Keratinocyte (primary cell): ENCODE measurements at regions not wholly inside any gene's neighbourhood (a gene's known extent, or its start where the extent isn't known, plus 50 kb on each side); places are given as distances from the start of the nearest gene placed in this dataset.

Source experiments
- DNase-seq: peaks from one replicate; pipeline ENCODE4 v3.0.0-alpha.2; 2011; ENCODE audit warnings: low read depth, missing footprints, low spot score
- FAIRE-seq: peaks from 2 replicates; lab custom pipeline; 2011; peaks lifted over from hg19 to GRCh38; lab: Jason Lieb, UNC
- H2AFZ ChIP-seq: 2 replicates; pipeline ENCODE4 v1.6.0; 2012; ENCODE audit warnings: low read length, control low read depth, inconsistent platforms; ENCODE audit not compliant: control insufficient read depth
- H3K27ac ChIP-seq: 2 replicates; pipeline ENCODE4 v1.5.1; 2011; ENCODE audit warnings: low read length; ENCODE audit not compliant: control insufficient read depth, insufficient read depth
- H3K27me3 ChIP-seq: 3 replicates; pipeline ENCODE4 v1.6.0; 2011; ENCODE audit warnings: low read length; ENCODE audit not compliant: control insufficient read depth, insufficient read depth; ENCODE audit errors: extremely low read depth
- H3K36me3 ChIP-seq, 2 experiments: 2 replicates in 1 of 2; 3 replicates in 1 of 2; pipeline ENCODE4 v1.5.1; 2011; ENCODE audit warnings: low read length in 2 of 2, mild to moderate bottlenecking in 1 of 2; ENCODE audit not compliant: control insufficient read depth in 2 of 2, insufficient read depth in 2 of 2; ENCODE audit errors: extremely low read depth in 1 of 2
- H3K4me1 ChIP-seq: 3 replicates; pipeline ENCODE4 v1.5.1; 2011; ENCODE audit warnings: low read length; ENCODE audit not compliant: control insufficient read depth, insufficient read depth; ENCODE audit errors: extremely low read depth
- H3K4me2 ChIP-seq: 3 replicates; pipeline ENCODE4 v1.6.0; 2011; ENCODE audit warnings: low read depth, low read length; ENCODE audit not compliant: control insufficient read depth, insufficient read depth; ENCODE audit errors: extremely low read depth
- H3K4me3 ChIP-seq, 3 experiments: fragments of 200-600 bp in 1 of 3; sonication (generic) in 1 of 3; 2 replicates in 2 of 3; 3 replicates in 1 of 3; pipeline ENCODE4 v1.5.1; 2011 to 2016; ENCODE audit warnings: low read length in 3 of 3, mild to moderate bottlenecking in 3 of 3, control low read depth in 2 of 3, inconsistent platforms in 1 of 3, low read depth in 1 of 3, mixed read lengths in 1 of 3, mixed run types in 1 of 3, moderate library complexity in 1 of 3; ENCODE audit not compliant: control insufficient read depth in 2 of 3, insufficient read depth in 2 of 3; ENCODE audit errors: extremely low read depth in 1 of 3
- H3K79me2 ChIP-seq: 2 replicates; pipeline ENCODE4 v1.6.0; 2012; ENCODE audit warnings: low read length; ENCODE audit not compliant: control insufficient read depth, insufficient read depth
- H3K9ac ChIP-seq: 3 replicates; pipeline ENCODE4 v1.6.0; 2011; ENCODE audit warnings: low read length; ENCODE audit not compliant: control insufficient read depth, insufficient read depth; ENCODE audit errors: extremely low read depth
- H3K9me1 ChIP-seq: 3 replicates; pipeline ENCODE4 v1.6.0; 2011; ENCODE audit warnings: low read length; ENCODE audit not compliant: control insufficient read depth, insufficient read depth; ENCODE audit errors: extremely low read depth
- H3K9me3 ChIP-seq: 2 replicates; pipeline ENCODE4 v1.5.1; 2012; ENCODE audit warnings: low read depth, low read length; ENCODE audit not compliant: control insufficient read depth
- H4K20me1 ChIP-seq: 3 replicates; pipeline ENCODE4 v1.6.0; 2011; ENCODE audit warnings: low read length; ENCODE audit not compliant: control insufficient read depth, insufficient read depth; ENCODE audit errors: extremely low read depth
- EZH2 ChIP-seq: IDR thresholded peaks from one replicate; pipeline ENCODE4 v1.6.1; 2012; ENCODE audit warnings: inconsistent platforms, mild to moderate bottlenecking, low read length, moderate library complexity
- dilution Hi-C: fragments of 300-500 bp; cut with MboI; formaldehyde crosslinking; loops from one replicate; pipeline ENCODE4 v1.7.0; 2020; ENCODE audit warnings: low sequenced_read_pairs; ENCODE audit not compliant: extremely low pct_ligation_motif_present
- TF ChIP-seq, protein P1 (sequence below), 3 experiments: IDR thresholded peaks in 1 of 3; conservative IDR thresholded peaks in 1 of 3; optimal IDR thresholded peaks in 1 of 3; 2 replicates in 2 of 3; 3 replicates in 1 of 3; pipeline versions ENCODE3 to v1.5.1; 2011; ENCODE audit warnings: low read length in 3 of 3, mild to moderate bottlenecking in 3 of 3, moderate library complexity in 2 of 3, control low read depth in 1 of 3, inconsistent platforms in 1 of 3; ENCODE audit not compliant: insufficient read depth in 2 of 3; ENCODE audit errors: extremely low read depth in 1 of 3

DNA sequence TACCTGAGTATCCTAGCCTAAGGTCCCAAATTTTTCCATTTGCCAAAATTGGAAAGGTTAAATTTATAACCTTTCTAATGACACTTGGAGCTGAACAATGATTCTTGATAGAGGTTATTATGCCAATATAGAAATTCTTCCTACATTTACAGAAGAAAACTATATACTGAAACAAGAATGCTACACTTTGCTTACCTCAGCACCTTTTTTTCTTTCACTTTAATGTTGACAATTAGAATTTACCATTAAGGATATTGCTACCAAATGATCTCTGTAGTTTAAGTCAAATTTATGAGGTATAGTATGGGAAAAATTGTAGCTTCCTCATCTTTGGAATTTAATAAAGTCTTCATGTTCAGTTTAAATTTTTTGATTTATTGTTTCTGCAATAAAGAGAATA lies 577.0 kb downstream of the NR4A2 start:
- DNase-seq: no peak
- Histone ChIP-seq H2AFZ (no peak overlapping the region), H3K4me3 (no peak overlapping the region), H3K27ac (no peak overlapping the region), H3K9me3 (no peaks in the 10 kb centered on the region), H3K36me3 (no peaks in the 10 kb centered on the region), H3K9me1 (no peaks in the 10 kb centered on the region), H3K9ac (no peak overlapping the region), H4K20me1 (no peaks in the 10 kb centered on the region), H3K4me2 (no peak overlapping the region), H3K4me1 (no peaks in the 10 kb centered on the region), H3K79me2 (no peaks in the 10 kb centered on the region), H3K27me3 (no peaks in the 10 kb centered on the region)
- dilution Hi-C loops: no loop called here
- TF ChIP-seq, protein P1, sequence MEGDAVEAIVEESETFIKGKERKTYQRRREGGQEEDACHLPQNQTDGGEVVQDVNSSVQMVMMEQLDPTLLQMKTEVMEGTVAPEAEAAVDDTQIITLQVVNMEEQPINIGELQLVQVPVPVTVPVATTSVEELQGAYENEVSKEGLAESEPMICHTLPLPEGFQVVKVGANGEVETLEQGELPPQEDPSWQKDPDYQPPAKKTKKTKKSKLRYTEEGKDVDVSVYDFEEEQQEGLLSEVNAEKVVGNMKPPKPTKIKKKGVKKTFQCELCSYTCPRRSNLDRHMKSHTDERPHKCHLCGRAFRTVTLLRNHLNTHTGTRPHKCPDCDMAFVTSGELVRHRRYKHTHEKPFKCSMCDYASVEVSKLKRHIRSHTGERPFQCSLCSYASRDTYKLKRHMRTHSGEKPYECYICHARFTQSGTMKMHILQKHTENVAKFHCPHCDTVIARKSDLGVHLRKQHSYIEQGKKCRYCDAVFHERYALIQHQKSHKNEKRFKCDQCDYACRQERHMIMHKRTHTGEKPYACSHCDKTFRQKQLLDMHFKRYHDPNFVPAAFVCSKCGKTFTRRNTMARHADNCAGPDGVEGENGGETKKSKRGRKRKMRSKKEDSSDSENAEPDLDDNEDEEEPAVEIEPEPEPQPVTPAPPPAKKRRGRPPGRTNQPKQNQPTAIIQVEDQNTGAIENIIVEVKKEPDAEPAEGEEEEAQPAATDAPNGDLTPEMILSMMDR (optimal IDR thresholded peaks at IDR 0.05 in 1 of 3, IDR thresholded peaks at IDR 0.05 in 1 of 3, conservative IDR thresholded peaks at IDR 0.05 in 1 of 3; ENCODE audit: extremely low read depth in 1 of 3, insufficient read depth in 2 of 3, low read length in 3 of 3): no peak
- TF ChIP-seq EZH2: no peak
- no peak for FAIRE-seq

DNA sequence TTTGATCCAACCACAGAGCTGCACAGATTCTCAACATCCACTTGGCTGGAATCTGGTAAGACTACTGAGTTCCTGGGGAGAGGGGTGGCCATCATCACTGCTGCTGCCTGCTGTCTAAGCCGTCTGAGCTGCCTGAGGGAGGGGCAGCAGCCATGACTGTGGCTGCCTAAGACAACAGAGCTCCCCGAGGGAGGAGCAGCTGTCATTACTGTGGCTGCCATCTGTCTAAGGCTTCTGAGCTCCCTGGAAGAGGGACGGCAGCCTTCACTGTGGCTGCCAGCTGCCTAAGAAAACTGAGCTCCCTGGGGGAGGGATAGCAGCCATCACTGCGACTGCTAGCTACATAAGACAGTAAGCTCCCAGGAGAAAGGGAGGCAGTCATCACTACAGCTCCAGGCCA lies 584.4 kb downstream of the NR4A2 start:
- Histone ChIP-seq H3K9me1 (no peaks in the 10 kb centered on the region), H2AFZ (no peak overlapping the region), H3K4me2 (no peak overlapping the region), H3K9ac (no peak overlapping the region), H4K20me1 (no peaks in the 10 kb centered on the region), H3K79me2 (no peaks in the 10 kb centered on the region), H3K27me3 (no peaks in the 10 kb centered on the region), H3K4me1 (no peaks in the 10 kb centered on the region), H3K27ac (no peak overlapping the region), H3K36me3 (no peaks in the 10 kb centered on the region), H3K9me3 (no peaks in the 10 kb centered on the region), H3K4me3 (no peak overlapping the region)
- dilution Hi-C loops: no loop called here
- DNase-seq: no peak
- TF ChIP-seq EZH2: no peak
- TF ChIP-seq, protein P1 (optimal IDR thresholded peaks at IDR 0.05 in 1 of 3, IDR thresholded peaks at IDR 0.05 in 1 of 3, conservative IDR thresholded peaks at IDR 0.05 in 1 of 3; ENCODE audit: extremely low read depth in 1 of 3, insufficient read depth in 2 of 3, low read length in 3 of 3): no peak
- no peak for FAIRE-seq
